ENCODE measurements at regions not wholly inside any gene's neighbourhood (a gene's known extent, or its start where the extent isn't known, plus 50 kb on each side); places are given as distances from the start of the nearest gene placed in this dataset.

DNA sequence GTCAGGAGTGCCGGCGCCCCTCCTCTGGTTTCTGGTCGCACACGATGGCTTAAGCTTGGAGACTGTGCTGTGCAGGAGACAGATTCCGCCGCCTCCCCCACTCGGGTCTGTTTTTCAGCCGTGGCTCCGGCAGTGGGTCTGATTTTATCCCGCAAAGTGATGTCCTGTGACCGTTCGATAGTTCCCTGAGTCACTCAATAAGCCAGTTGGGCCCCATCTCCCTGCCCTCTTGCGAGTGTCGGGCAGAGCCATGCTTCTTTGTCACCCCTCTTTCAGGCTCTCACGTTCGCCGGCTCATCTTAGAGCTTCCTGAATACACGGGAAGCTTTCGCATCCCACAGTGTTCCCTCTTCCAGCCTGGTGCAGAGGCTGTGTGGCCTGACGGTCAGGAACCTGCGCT is 127.8 kb upstream of the RFLNA start:
- 90% methylated on average over 19 of the region's 21 CpGs; no CpG with 5 or more reads in 1 of the 2 experiments for WGBS, 2 experiments (ENCODE audit: extremely low coverage in 1 of 2, insufficient coverage in 1 of 2, insufficient read length in 1 of 2, insufficient replicate concordance in 2 of 2, low coverage in 1 of 2, low lambda C conversion rate in 2 of 2, missing lambda C conversion rate in 1 of 2)
- DNase-seq (ENCODE audit: low read depth in 1 of 2, low spot score in 2 of 2) (no peak), FAIRE-seq (no peak)
- no peaks in the 10 kb centered on the region for H3K36me3 ChIP-seq (ENCODE audit: control insufficient read depth in 2 of 4, insufficient read depth in 4 of 4, low read length in 3 of 4)
- no peak overlapping the region for H3K27ac ChIP-seq (ENCODE audit: low read depth, low read length)
- H2BK5ac ChIP-seq (ENCODE audit: low read depth, low read length), result no peak overlapping the region
- H3K9me3 ChIP-seq (ENCODE audit: insufficient read depth in 2 of 2, low read depth in 1 of 2, low read length in 1 of 2), result peaks cover 11 to 20% of the 10 kb centered on the region in 2 experiments
- no peak overlapping the region for H3K14ac ChIP-seq (ENCODE audit: insufficient read length)
- no peaks in the 10 kb centered on the region for H3K79me2 ChIP-seq (ENCODE audit: control insufficient read depth in 1 of 2, insufficient read depth in 2 of 2, low read length in 2 of 2)
- H3K23ac ChIP-seq (ENCODE audit: insufficient read length), result no peak overlapping the region
- no peaks in the 10 kb centered on the region for H4K20me1 ChIP-seq (replicated peaks in 1 of 2; ENCODE audit: control insufficient read depth in 1 of 2, insufficient read depth in 2 of 2, low read length in 2 of 2)
- H3K4me1 ChIP-seq (replicated peaks in 1 of 4; ENCODE audit: control insufficient read depth in 3 of 4, insufficient read depth in 4 of 4, low read length in 3 of 4), result no peaks in the 10 kb centered on the region
- POLR2A ChIA-PET (ENCODE audit: partially characterized antibody), result interaction anchor here (2.2 kb wide), 1 partner anchor 26 kb away, joined by 9 read pairs; no protein-coding TSS in a partner anchor
- H3K79me1 ChIP-seq (ENCODE audit: low read depth, low read length), result no peaks in the 10 kb centered on the region
- peak overlapping the region; percentile 72; the same call in 1 of the 2 replicates for H2BK15ac ChIP-seq (ENCODE audit: low read length)
- H2AFZ ChIP-seq (ENCODE audit: low read length), result peak overlapping the region; percentile 9; the same call in 1 of the 2 replicates
- no peak overlapping the region for H2BK20ac ChIP-seq (ENCODE audit: low read length)
- no peak overlapping the region for H3K56ac ChIP-seq (replicated peaks; ENCODE audit: insufficient read length, low read depth, low read length)
- H4K8ac ChIP-seq (ENCODE audit: extremely low read depth, insufficient read depth, low read length), result no peak overlapping the region
- H4K91ac ChIP-seq (replicated peaks; ENCODE audit: insufficient read length, low read length), result no peak overlapping the region
- no peak overlapping the region for H3K4me3 ChIP-seq (ENCODE audit: extremely low read depth in 1 of 4, insufficient read depth in 2 of 4, low read depth in 3 of 4, low read length in 4 of 4)
- H3K23me2 ChIP-seq (ENCODE audit: low read depth, low read length), result no peaks in the 10 kb centered on the region
- H2BK120ac ChIP-seq (replicated peaks; ENCODE audit: low read depth, low read length), result no peak overlapping the region
- no peak overlapping the region for H3K18ac ChIP-seq (ENCODE audit: extremely low read depth, low read length)
- H2AK5ac ChIP-seq (ENCODE audit: low read depth, low read length), result no peak overlapping the region
- no peak overlapping the region for H3K4me2 ChIP-seq (ENCODE audit: insufficient read depth in 1 of 2, low read depth in 2 of 2, low read length in 2 of 2)
- H2BK12ac ChIP-seq (ENCODE audit: low read depth, low read length), result no peak overlapping the region
- CTCF ChIA-PET (ENCODE audit: partially characterized antibody), result interaction anchor here (0.7 kb wide), 1 partner anchor 97 kb away, joined by 3 read pairs; no protein-coding TSS in a partner anchor
- H3K4ac ChIP-seq (replicated peaks; ENCODE audit: insufficient read length, low read depth, low read length), result no peak overlapping the region
- H4K5ac ChIP-seq (ENCODE audit: insufficient read length, low read depth, low read length), result no peak overlapping the region
- H3K9ac ChIP-seq (replicated peaks in 1 of 4; ENCODE audit: extremely low read depth in 1 of 4, low read depth in 3 of 4, low read length in 3 of 4), result no peak overlapping the region
- no peaks in the 10 kb centered on the region for H3K27me3 ChIP-seq (replicated peaks in 1 of 4; ENCODE audit: control insufficient read depth in 3 of 4, extremely low read depth in 1 of 4, insufficient read depth in 3 of 4, low read length in 3 of 4)
- TF ChIP-seq EZH2 (IDR thresholded peaks at IDR 0.05; ENCODE audit: low read depth, low read length, severe bottlenecking) (no peak), TCF12 (IDR thresholded peaks at IDR 0.05; ENCODE audit: low read depth, low read length) (no peak), TAF7 (optimal IDR thresholded peaks at IDR 0.05; ENCODE audit: borderline replicate concordance, low read depth, low read length) (no peak), HDAC2 (IDR thresholded peaks at IDR 0.05; ENCODE audit: borderline replicate concordance in 1 of 2, low read depth in 2 of 2, low read length in 2 of 2) (no peak), RBBP5 (IDR thresholded peaks at IDR 0.05; ENCODE audit: borderline replicate concordance, low read depth, low read length) (no peak), BCL11A (IDR thresholded peaks at IDR 0.05; ENCODE audit: low read depth in 2 of 2, low read length in 2 of 2) (no peak), GABPA (IDR thresholded peaks at IDR 0.05; ENCODE audit: borderline replicate concordance, insufficient read depth, low read length) (no peak), SP2 (IDR thresholded peaks at IDR 0.05; ENCODE audit: low read length) (no peak), CEBPB (IDR thresholded peaks at IDR 0.05; ENCODE audit: low read depth, low read length) (no peak), TBP (IDR thresholded peaks at IDR 0.05; ENCODE audit: low read depth, low read length) (no peak), RFX5 (IDR thresholded peaks at IDR 0.05; ENCODE audit: borderline replicate concordance, low read depth, low read length) (no peak), EGR1 (IDR thresholded peaks at IDR 0.05; ENCODE audit: borderline replicate concordance, low read depth, low read length) (no peak), FOSL1 (IDR thresholded peaks at IDR 0.05; ENCODE audit: insufficient read depth, low read depth, low read length) (no peak), CREB1 (IDR thresholded peaks at IDR 0.05) (no peak)
- TF ChIP-seq, protein P1, sequence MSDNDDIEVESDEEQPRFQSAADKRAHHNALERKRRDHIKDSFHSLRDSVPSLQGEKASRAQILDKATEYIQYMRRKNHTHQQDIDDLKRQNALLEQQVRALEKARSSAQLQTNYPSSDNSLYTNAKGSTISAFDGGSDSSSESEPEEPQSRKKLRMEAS (IDR thresholded peaks at IDR 0.05), result no peak
